GM23338 (cell line): ENCODE measurements at regions not wholly inside any gene's neighbourhood (a gene's known extent, or its start where the extent isn't known, plus 50 kb on each side); places are given as distances from the start of the nearest gene placed in this dataset.

Experiments used
- ATAC-seq: fragments of 200-7000 bp; cut with Tn5 transposase; 3 replicates; pipeline ENCODE4 v1.9.1; 2020
- DNase-seq: peaks from one replicate; pipeline ENCODE4 v3.0.0-alpha.2; 2015; ENCODE audit warnings: low spot score
- H2AFZ ChIP-seq: fragments of 200-600 bp; sonication (generic); 2 replicates; pipeline ENCODE4 v1.8.0; 2016; ENCODE audit warnings: antibody characterized with exemption, mild to moderate bottlenecking, moderate library complexity
- H3F3A ChIP-seq: fragments of 200-600 bp; sonication (generic); replicated peaks from 2 replicates; pipeline ENCODE4 v1.8.0; 2017; ENCODE audit warnings: antibody characterized with exemption, mixed run types, low read depth
- H3K27ac ChIP-seq: fragments of 200-600 bp; sonication (generic); 2 replicates; pipeline ENCODE4 v1.6.1; 2016; ENCODE audit warnings: low read depth
- H3K27me3 ChIP-seq: fragments of 200-600 bp; sonication (generic); 2 replicates; pipeline ENCODE4 v1.8.0; 2016; ENCODE audit warnings: mild to moderate bottlenecking, mixed run types, moderate library complexity; ENCODE audit not compliant: insufficient read depth
- H3K36me3 ChIP-seq: fragments of 200-600 bp; sonication (generic); 2 replicates; pipeline ENCODE4 v1.8.0; 2016; ENCODE audit warnings: mild to moderate bottlenecking; ENCODE audit not compliant: insufficient read depth
- H3K4me1 ChIP-seq: fragments of 200-600 bp; sonication (generic); 2 replicates; pipeline ENCODE4 v1.8.0; 2016; ENCODE audit warnings: mild to moderate bottlenecking, moderate library complexity; ENCODE audit not compliant: insufficient read depth
- H3K4me2 ChIP-seq: fragments of 200-600 bp; sonication (generic); 2 replicates; pipeline ENCODE4 v1.7.1; 2017; ENCODE audit warnings: mixed run types
- H3K4me3 ChIP-seq: fragments of 200-600 bp; sonication (generic); 2 replicates; pipeline ENCODE4 v1.6.1; 2016; ENCODE audit warnings: mixed run types
- H3K79me2 ChIP-seq: fragments of 200-600 bp; sonication (generic); replicated peaks from 2 replicates; pipeline ENCODE4 v1.8.0; 2017; ENCODE audit warnings: mild to moderate bottlenecking; ENCODE audit not compliant: insufficient read depth
- H3K9me2 ChIP-seq: fragments of 200-600 bp; sonication (generic); 2 replicates; pipeline ENCODE4 v1.8.0; 2017; ENCODE audit not compliant: insufficient read depth
- H4K20me1 ChIP-seq: fragments of 200-600 bp; sonication (generic); replicated peaks from 2 replicates; pipeline ENCODE4 v1.8.0; 2017; ENCODE audit warnings: mild to moderate bottlenecking; ENCODE audit not compliant: insufficient read depth
- H3K27ac Mint-ChIP-seq: 2 replicates; pipeline ENCODE4 v1.8.0; 2020; ENCODE audit warnings: inconsistent platforms, mild to moderate bottlenecking, moderate library complexity, mixed read lengths
- H3K27me3 Mint-ChIP-seq: 3 replicates; pipeline ENCODE4 v1.8.0; 2022; ENCODE audit warnings: low read depth, mild to moderate bottlenecking, moderate library complexity, mixed read lengths, inconsistent platforms; ENCODE audit not compliant: insufficient read depth, poor library complexity
- H3K36me3 Mint-ChIP-seq: 3 replicates; pipeline ENCODE4 v1.8.0; 2021; ENCODE audit warnings: low read depth, mild to moderate bottlenecking, inconsistent platforms, moderate library complexity, mixed read lengths
- H3K4me1 Mint-ChIP-seq: 3 replicates; pipeline ENCODE4 v1.8.0; 2020; ENCODE audit warnings: mild to moderate bottlenecking, inconsistent platforms, mixed read lengths
- H3K4me3 Mint-ChIP-seq: 3 replicates; pipeline ENCODE4 v1.8.0; 2021; ENCODE audit warnings: moderate library complexity, mild to moderate bottlenecking, inconsistent platforms, mixed read lengths
- H3K9me3 Mint-ChIP-seq: 3 replicates; pipeline ENCODE4 v1.8.0; 2020; ENCODE audit warnings: moderate library complexity, mild to moderate bottlenecking, inconsistent platforms, mixed read lengths
- CREB1 ChIP-seq: fragments of 250-450 bp; sonication (Bioruptor Pico); IDR thresholded peaks from 2 replicates; pipeline ENCODE4 v1.5.0; 2020; ENCODE audit warnings: low read depth, mild to moderate bottlenecking, moderate library complexity
- EZH2 ChIP-seq: fragments of 200-600 bp; sonication (generic); IDR thresholded peaks from one replicate; pipeline ENCODE4 v1.8.0; 2017; ENCODE audit warnings: antibody characterized with exemption, mild to moderate bottlenecking, low read depth; ENCODE audit not compliant: unreplicated experiment
- EZH2phosphoT487 ChIP-seq: fragments of 200-600 bp; sonication (generic); IDR thresholded peaks from one replicate; pipeline ENCODE4 v1.8.1; 2018; ENCODE audit warnings: antibody characterized with exemption; ENCODE audit not compliant: unreplicated experiment
- JUNB ChIP-seq: IDR thresholded peaks from one replicate; pipeline ENCODE4 v1.6.1; 2016; ENCODE audit warnings: antibody characterized with exemption; ENCODE audit not compliant: unreplicated experiment
- NANOG ChIP-seq: IDR thresholded peaks from 2 replicates; pipeline ENCODE4 v1.6.1; 2016; ENCODE audit warnings: antibody characterized with exemption, borderline replicate concordance
- POLR2AphosphoS5 ChIP-seq: IDR thresholded peaks from 2 replicates; pipeline ENCODE4 v1.6.1; 2016; ENCODE audit warnings: antibody characterized with exemption, low read depth
- STAT1 ChIP-seq: IDR thresholded peaks from one replicate; pipeline ENCODE4 v1.6.1; 2016; ENCODE audit warnings: antibody characterized with exemption; ENCODE audit not compliant: unreplicated experiment
- ZNF114 ChIP-seq: fragments of 250-450 bp; sonication (Bioruptor Pico); IDR thresholded peaks from 2 replicates; pipeline ENCODE4 v1.5.0; 2020; ENCODE audit warnings: mild to moderate bottlenecking, moderate library complexity
- ZNF331 ChIP-seq: fragments of 250-450 bp; sonication (Bioruptor Pico); IDR thresholded peaks from 2 replicates; pipeline ENCODE4 v1.5.0; 2020; ENCODE audit warnings: low read depth, mild to moderate bottlenecking, moderate library complexity
- TF ChIP-seq, protein P1 (sequence below): IDR thresholded peaks from 2 replicates; pipeline ENCODE4 v1.6.1; 2016; ENCODE audit warnings: antibody characterized with exemption
- TF ChIP-seq, protein P2 (sequence below), 2 experiments: fragments of 200-600 bp in 1 of 2; sonication (generic) in 1 of 2; conservative IDR thresholded peaks; 2 replicates each; pipeline versions ENCODE4 v1.5.1 to v1.6.1; 2016 to 2017; ENCODE audit warnings: antibody characterized with exemption in 2 of 2, low read depth in 2 of 2, mild to moderate bottlenecking in 2 of 2, moderate library complexity in 1 of 2
- TF ChIP-seq, protein P3 (sequence below): IDR thresholded peaks from one replicate; pipeline ENCODE4 v1.6.1; 2018; ENCODE audit warnings: antibody characterized with exemption; ENCODE audit not compliant: unreplicated experiment

DNA sequence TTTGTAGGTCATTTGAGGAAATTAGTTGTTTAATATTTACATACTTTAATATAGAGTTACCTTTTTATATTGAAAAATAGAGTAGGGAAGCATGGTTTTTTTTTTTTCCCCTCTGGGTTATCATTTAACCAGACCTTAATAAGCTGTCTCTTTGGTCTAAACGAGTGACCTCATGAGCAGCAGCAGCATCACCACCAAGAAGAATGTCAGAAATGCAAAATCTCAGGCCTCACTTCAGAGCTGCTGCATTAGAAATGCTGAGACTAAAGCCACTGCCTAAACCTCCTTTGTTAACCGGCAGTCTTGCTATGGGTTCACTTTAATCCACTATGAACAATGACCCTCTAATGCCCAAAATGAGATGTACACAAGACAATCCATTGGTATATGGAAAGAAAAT lies 733.7 kb upstream of the FAM98A start (continued):
- TF ChIP-seq, protein P1, sequence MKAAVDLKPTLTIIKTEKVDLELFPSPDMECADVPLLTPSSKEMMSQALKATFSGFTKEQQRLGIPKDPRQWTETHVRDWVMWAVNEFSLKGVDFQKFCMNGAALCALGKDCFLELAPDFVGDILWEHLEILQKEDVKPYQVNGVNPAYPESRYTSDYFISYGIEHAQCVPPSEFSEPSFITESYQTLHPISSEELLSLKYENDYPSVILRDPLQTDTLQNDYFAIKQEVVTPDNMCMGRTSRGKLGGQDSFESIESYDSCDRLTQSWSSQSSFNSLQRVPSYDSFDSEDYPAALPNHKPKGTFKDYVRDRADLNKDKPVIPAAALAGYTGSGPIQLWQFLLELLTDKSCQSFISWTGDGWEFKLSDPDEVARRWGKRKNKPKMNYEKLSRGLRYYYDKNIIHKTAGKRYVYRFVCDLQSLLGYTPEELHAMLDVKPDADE: no peak

GRCh38 chr2:34320056-34320455 lies 721.0 kb upstream of the FAM98A start:
- Histone ChIP-seq H3F3A (no peaks in the 10 kb centered on the region), H3K4me3 (no peak overlapping the region), H3K27me3 (no peaks in the 10 kb centered on the region), H3K36me3 (no peaks in the 10 kb centered on the region), H3K9me2 (no peaks in the 10 kb centered on the region; the same call in 1 of the 2 replicates), H4K20me1 (no peaks in the 10 kb centered on the region), H3K27ac (no peak overlapping the region), H3K4me2 (no peak overlapping the region), H2AFZ (no peak overlapping the region), H3K4me1 (no peaks in the 10 kb centered on the region), H3K79me2 (no peaks in the 10 kb centered on the region)
- H3K4me1 Mint-ChIP-seq: no peaks in the 10 kb centered on the region
- H3K36me3 Mint-ChIP-seq: no peaks in the 10 kb centered on the region
- TF ChIP-seq EZH2phosphoT487: no peak
- TF ChIP-seq, protein P2, sequence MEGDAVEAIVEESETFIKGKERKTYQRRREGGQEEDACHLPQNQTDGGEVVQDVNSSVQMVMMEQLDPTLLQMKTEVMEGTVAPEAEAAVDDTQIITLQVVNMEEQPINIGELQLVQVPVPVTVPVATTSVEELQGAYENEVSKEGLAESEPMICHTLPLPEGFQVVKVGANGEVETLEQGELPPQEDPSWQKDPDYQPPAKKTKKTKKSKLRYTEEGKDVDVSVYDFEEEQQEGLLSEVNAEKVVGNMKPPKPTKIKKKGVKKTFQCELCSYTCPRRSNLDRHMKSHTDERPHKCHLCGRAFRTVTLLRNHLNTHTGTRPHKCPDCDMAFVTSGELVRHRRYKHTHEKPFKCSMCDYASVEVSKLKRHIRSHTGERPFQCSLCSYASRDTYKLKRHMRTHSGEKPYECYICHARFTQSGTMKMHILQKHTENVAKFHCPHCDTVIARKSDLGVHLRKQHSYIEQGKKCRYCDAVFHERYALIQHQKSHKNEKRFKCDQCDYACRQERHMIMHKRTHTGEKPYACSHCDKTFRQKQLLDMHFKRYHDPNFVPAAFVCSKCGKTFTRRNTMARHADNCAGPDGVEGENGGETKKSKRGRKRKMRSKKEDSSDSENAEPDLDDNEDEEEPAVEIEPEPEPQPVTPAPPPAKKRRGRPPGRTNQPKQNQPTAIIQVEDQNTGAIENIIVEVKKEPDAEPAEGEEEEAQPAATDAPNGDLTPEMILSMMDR (conservative IDR thresholded peaks at IDR 0.05; ENCODE audit: low read depth in 2 of 2): no peak
- no peak for TF ChIP-seq CREB1 (CRISPR knock-in tag)
- no peak for TF ChIP-seq JUNB
- no peak for TF ChIP-seq EZH2
- no peak for TF ChIP-seq ZNF114 (CRISPR knock-in tag)
- no peak for TF ChIP-seq STAT1
- H3K27me3 Mint-ChIP-seq: no peaks in the 10 kb centered on the region
- no peak overlapping the region for H3K27ac Mint-ChIP-seq
- H3K9me3 Mint-ChIP-seq: no peaks in the 10 kb centered on the region; the same call in 2 of the 3 replicates
- DNase-seq: no peak
- ATAC-seq: no peak
- H3K4me3 Mint-ChIP-seq: no peak overlapping the region

- Histone ChIP-seq H3K79me2 (no peaks in the 10 kb centered on the region), H3F3A (no peaks in the 10 kb centered on the region), H4K20me1 (no peaks in the 10 kb centered on the region), H3K4me1 (no peaks in the 10 kb centered on the region), H3K27ac (no peak overlapping the region), H2AFZ (no peak overlapping the region), H3K4me2 (no peak overlapping the region), H3K36me3 (no peaks in the 10 kb centered on the region), H3K27me3 (no peaks in the 10 kb centered on the region), H3K4me3 (no peak overlapping the region), H3K9me2 (no peaks in the 10 kb centered on the region; the same call in 1 of the 2 replicates)
- no peak overlapping the region for H3K27ac Mint-ChIP-seq
- H3K4me3 Mint-ChIP-seq: no peak overlapping the region
- DNase-seq: no peak
- H3K36me3 Mint-ChIP-seq: no peaks in the 10 kb centered on the region
- H3K9me3 Mint-ChIP-seq: no peaks in the 10 kb centered on the region; the same call in 2 of the 3 replicates
- no peaks in the 10 kb centered on the region for H3K27me3 Mint-ChIP-seq
- ATAC-seq: no peak
- H3K4me1 Mint-ChIP-seq: no peaks in the 10 kb centered on the region
- no peak for TF ChIP-seq CREB1 (CRISPR knock-in tag)
- TF ChIP-seq ZNF331: no peak
- TF ChIP-seq NANOG: no peak
- TF ChIP-seq, protein P2 (conservative IDR thresholded peaks at IDR 0.05; ENCODE audit: low read depth in 2 of 2): no peak
- no peak for TF ChIP-seq JUNB
- no peak for TF ChIP-seq EZH2
- no peak for TF ChIP-seq POLR2AphosphoS5
- TF ChIP-seq, protein P3, sequence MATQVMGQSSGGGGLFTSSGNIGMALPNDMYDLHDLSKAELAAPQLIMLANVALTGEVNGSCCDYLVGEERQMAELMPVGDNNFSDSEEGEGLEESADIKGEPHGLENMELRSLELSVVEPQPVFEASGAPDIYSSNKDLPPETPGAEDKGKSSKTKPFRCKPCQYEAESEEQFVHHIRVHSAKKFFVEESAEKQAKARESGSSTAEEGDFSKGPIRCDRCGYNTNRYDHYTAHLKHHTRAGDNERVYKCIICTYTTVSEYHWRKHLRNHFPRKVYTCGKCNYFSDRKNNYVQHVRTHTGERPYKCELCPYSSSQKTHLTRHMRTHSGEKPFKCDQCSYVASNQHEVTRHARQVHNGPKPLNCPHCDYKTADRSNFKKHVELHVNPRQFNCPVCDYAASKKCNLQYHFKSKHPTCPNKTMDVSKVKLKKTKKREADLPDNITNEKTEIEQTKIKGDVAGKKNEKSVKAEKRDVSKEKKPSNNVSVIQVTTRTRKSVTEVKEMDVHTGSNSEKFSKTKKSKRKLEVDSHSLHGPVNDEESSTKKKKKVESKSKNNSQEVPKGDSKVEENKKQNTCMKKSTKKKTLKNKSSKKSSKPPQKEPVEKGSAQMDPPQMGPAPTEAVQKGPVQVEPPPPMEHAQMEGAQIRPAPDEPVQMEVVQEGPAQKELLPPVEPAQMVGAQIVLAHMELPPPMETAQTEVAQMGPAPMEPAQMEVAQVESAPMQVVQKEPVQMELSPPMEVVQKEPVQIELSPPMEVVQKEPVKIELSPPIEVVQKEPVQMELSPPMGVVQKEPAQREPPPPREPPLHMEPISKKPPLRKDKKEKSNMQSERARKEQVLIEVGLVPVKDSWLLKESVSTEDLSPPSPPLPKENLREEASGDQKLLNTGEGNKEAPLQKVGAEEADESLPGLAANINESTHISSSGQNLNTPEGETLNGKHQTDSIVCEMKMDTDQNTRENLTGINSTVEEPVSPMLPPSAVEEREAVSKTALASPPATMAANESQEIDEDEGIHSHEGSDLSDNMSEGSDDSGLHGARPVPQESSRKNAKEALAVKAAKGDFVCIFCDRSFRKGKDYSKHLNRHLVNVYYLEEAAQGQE: no peak
- TF ChIP-seq, protein P1: no peak
- no peak for TF ChIP-seq EZH2phosphoT487
- no peak for TF ChIP-seq STAT1
- no peak for TF ChIP-seq ZNF114 (CRISPR knock-in tag)
Observed at GRCh38 chr2:34317797-34318196, 718.7 kb upstream of the FAM98A start.
